ENCODE measurements at regions not wholly inside any gene's neighbourhood (a gene's known extent, or its start where the extent isn't known, plus 50 kb on each side); places are given as distances from the start of the nearest gene placed in this dataset.

- TF ChIP-seq YY1 (IDR thresholded peaks at IDR 0.05; ENCODE audit: extremely low read depth, insufficient replicate concordance, low read depth, low read length) (no peak), JUND (IDR thresholded peaks at IDR 0.05) (no peak), MAX (IDR thresholded peaks at IDR 0.05) (no peak), ZNF274 (IDR thresholded peaks at IDR 0.05; ENCODE audit: low read depth, low read length) (no peak), FOSL1 (IDR thresholded peaks at IDR 0.05; ENCODE audit: low read depth) (no peak)
- TF ChIP-seq, protein P1, sequence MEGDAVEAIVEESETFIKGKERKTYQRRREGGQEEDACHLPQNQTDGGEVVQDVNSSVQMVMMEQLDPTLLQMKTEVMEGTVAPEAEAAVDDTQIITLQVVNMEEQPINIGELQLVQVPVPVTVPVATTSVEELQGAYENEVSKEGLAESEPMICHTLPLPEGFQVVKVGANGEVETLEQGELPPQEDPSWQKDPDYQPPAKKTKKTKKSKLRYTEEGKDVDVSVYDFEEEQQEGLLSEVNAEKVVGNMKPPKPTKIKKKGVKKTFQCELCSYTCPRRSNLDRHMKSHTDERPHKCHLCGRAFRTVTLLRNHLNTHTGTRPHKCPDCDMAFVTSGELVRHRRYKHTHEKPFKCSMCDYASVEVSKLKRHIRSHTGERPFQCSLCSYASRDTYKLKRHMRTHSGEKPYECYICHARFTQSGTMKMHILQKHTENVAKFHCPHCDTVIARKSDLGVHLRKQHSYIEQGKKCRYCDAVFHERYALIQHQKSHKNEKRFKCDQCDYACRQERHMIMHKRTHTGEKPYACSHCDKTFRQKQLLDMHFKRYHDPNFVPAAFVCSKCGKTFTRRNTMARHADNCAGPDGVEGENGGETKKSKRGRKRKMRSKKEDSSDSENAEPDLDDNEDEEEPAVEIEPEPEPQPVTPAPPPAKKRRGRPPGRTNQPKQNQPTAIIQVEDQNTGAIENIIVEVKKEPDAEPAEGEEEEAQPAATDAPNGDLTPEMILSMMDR (IDR thresholded peaks at IDR 0.05 in 2 of 3, conservative IDR thresholded peaks at IDR 0.05 in 1 of 3; ENCODE audit: borderline replicate concordance in 1 of 3, insufficient read depth in 1 of 3, low read depth in 2 of 3, low read length in 2 of 3): no peak
Measured at GRCh38 chr9:75230469-75230868, 142.2 kb downstream of the OSTF1 start (continued).

- no peaks in the 10 kb centered on the region for H4K20me1 ChIP-seq (ENCODE audit: insufficient read depth)
Measured at GRCh38 chr9:75231167-75231566, 142.9 kb downstream of the OSTF1 start.

More at GRCh38 chr9:75231167-75231566, 142.9 kb downstream of the OSTF1 start:
- Histone ChIP-seq H3K4me3 (replicated peaks in 1 of 2; ENCODE audit: low read depth in 1 of 2, low read length in 2 of 2) (no peak overlapping the region), H3K27me3 (ENCODE audit: insufficient read depth, low read length) (no peaks in the 10 kb centered on the region), H3K79me2 (ENCODE audit: insufficient read depth, low read length) (no peaks in the 10 kb centered on the region), H3K4me1 (ENCODE audit: control insufficient read depth in 1 of 2, insufficient read depth in 2 of 2, low read length in 2 of 2) (peaks cover 15 to 17% of the 10 kb centered on the region in 2 experiments), H3K4me2 (ENCODE audit: low read length) (no peak overlapping the region), H3K9me2 (ENCODE audit: insufficient read depth) (no peaks in the 10 kb centered on the region), H3K27ac (ENCODE audit: low read depth, low read length) (no peak overlapping the region), H3K9me3 (ENCODE audit: control insufficient read depth in 1 of 2, insufficient read depth in 1 of 2, low read depth in 1 of 2, low read length in 2 of 2) (no peaks in the 10 kb centered on the region; a peak in 1 of 4 replicates), H2AFZ (ENCODE audit: low read depth, low read length, poor library complexity, severe bottlenecking) (no peak overlapping the region), H3K9ac (ENCODE audit: low read length) (no peak overlapping the region), H3K36me3 (ENCODE audit: control insufficient read depth in 1 of 2, insufficient read depth in 2 of 2, low read length in 2 of 2) (no peaks in the 10 kb centered on the region)
- ChIA-PET POLR2A (no interaction called here), RAD21 (ENCODE audit: low non-redundant PET in 1 of 2, low total read pairs in 2 of 2, uncharacterized antibody in 2 of 2, unreplicated experiment in 2 of 2) (no interaction called here), CTCF (no interaction called here)
- intact Hi-C loops (cut with micrococcal nuclease): loop anchor here (10.0 kb wide), 1 partner anchor 46 kb away; no protein-coding TSS in a partner anchor
- TF ChIP-seq, protein P2, sequence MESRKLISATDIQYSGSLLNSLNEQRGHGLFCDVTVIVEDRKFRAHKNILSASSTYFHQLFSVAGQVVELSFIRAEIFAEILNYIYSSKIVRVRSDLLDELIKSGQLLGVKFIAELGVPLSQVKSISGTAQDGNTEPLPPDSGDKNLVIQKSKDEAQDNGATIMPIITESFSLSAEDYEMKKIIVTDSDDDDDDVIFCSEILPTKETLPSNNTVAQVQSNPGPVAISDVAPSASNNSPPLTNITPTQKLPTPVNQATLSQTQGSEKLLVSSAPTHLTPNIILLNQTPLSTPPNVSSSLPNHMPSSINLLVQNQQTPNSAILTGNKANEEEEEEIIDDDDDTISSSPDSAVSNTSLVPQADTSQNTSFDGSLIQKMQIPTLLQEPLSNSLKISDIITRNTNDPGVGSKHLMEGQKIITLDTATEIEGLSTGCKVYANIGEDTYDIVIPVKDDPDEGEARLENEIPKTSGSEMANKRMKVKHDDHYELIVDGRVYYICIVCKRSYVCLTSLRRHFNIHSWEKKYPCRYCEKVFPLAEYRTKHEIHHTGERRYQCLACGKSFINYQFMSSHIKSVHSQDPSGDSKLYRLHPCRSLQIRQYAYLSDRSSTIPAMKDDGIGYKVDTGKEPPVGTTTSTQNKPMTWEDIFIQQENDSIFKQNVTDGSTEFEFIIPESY (IDR thresholded peaks at IDR 0.05; ENCODE audit: extremely low read depth, insufficient replicate concordance, low read length): no peak
- no peak for ATAC-seq
- no peak for DNase-seq (ENCODE audit: low read depth, low spot score)
- no TSS peak for BruUV-seq (replicated peaks)
